GM12878 (cell line): ENCODE measurements at regions not wholly inside any gene's neighbourhood (a gene's known extent, or its start where the extent isn't known, plus 50 kb on each side); places are given as distances from the start of the nearest gene placed in this dataset.

ENCODE experiments used
- ATAC-seq: fragments of 200-7000 bp; cut with Tn5 transposase; 3 replicates; pipeline ENCODE4 v1.9.1; 2020; ENCODE audit warnings: mild to moderate bottlenecking, moderate library complexity
- BruUV-seq: library from RNA; stranded (reverse); fragments of 400-500 nt; replicated peaks from 2 replicates; lab custom pipeline; 2021; lab: Mats Ljungman, UMichigan
- CTCF ChIA-PET: fragments of 300-600 bp; sonication (Branson Sonifier 250); formaldehyde crosslinking; extraction: SDS; loops from one replicate; lab custom pipeline; 2021; ENCODE audit warnings: inconsistent platforms; lab: Yijun Ruan, JAX
- POLR2A ChIA-PET: fragments of 350-600 bp; formaldehyde crosslinking; extraction: SDS; loops from one replicate; lab custom pipeline; 2021; ENCODE audit warnings: inconsistent platforms; lab: Charles Lee
- RAD21 ChIA-PET: fragments of 300-600 bp; sonication (Branson Sonifier 250); formaldehyde crosslinking; loops from one replicate; lab custom pipeline; 2023; ENCODE audit warnings: antibody characterized with exemption; ENCODE audit not compliant: unreplicated experiment; lab: Charles Lee
- SMC1A ChIA-PET: fragments of 300-600 bp; sonication (Branson Sonifier 250); formaldehyde crosslinking; loops from one replicate; lab custom pipeline; 2023; ENCODE audit not compliant: unreplicated experiment, uncharacterized antibody; lab: Charles Lee
- DNase-seq: peaks from one replicate; pipeline ENCODE4 v3.0.0-alpha.2; 2011; ENCODE audit warnings: low read depth, low spot score
- FAIRE-seq: peaks from 3 replicates; lab custom pipeline; 2011; peaks lifted over from hg19 to GRCh38; lab: Jason Lieb, UNC
- H2AFZ ChIP-seq: 2 replicates; pipeline ENCODE4 v1.6.0; 2011; ENCODE audit warnings: low read depth, low read length, control low read depth; ENCODE audit not compliant: control insufficient read depth
- H3K27ac ChIP-seq: 2 replicates; pipeline ENCODE4 v1.5.1; 2011; ENCODE audit warnings: control low read depth; ENCODE audit not compliant: control insufficient read depth, insufficient read depth
- H3K27me3 ChIP-seq, 2 experiments: replicated peaks in 1 of 2; 2 replicates each; pipeline versions ENCODE4 v1.6.0 to v1.6.1; 2011; ENCODE audit warnings: low read length in 1 of 2; ENCODE audit not compliant: control insufficient read depth in 2 of 2, insufficient read depth in 2 of 2
- H3K36me3 ChIP-seq, 2 experiments: 2 replicates each; pipeline ENCODE4 v1.5.1; 2011; ENCODE audit warnings: low read length in 1 of 2; ENCODE audit not compliant: control insufficient read depth in 2 of 2, insufficient read depth in 2 of 2
- H3K4me1 ChIP-seq: 2 replicates; pipeline ENCODE4 v1.6.1; 2011; ENCODE audit warnings: mild to moderate bottlenecking, low read length, moderate library complexity, mixed read lengths; ENCODE audit not compliant: control insufficient read depth, insufficient read depth
- H3K4me2 ChIP-seq: 2 replicates; pipeline ENCODE4 v1.6.0; 2011; ENCODE audit warnings: control low read depth; ENCODE audit not compliant: control insufficient read depth, insufficient read depth
- H3K4me3 ChIP-seq: fragments of 200-600 bp; sonication (generic); 2 replicates; pipeline ENCODE4 v1.5.1; 2016
- H3K79me2 ChIP-seq: 2 replicates; pipeline ENCODE4 v1.6.0; 2011; ENCODE audit warnings: low read length; ENCODE audit not compliant: control insufficient read depth, insufficient read depth
- H3K9ac ChIP-seq: 2 replicates; pipeline ENCODE4 v1.8.0; 2011; ENCODE audit warnings: low read length, control low read depth, mixed read lengths; ENCODE audit not compliant: control insufficient read depth, insufficient read depth
- H3K9me3 ChIP-seq: replicated peaks from 3 replicates; pipeline ENCODE4 v1.5.1; 2011; ENCODE audit warnings: mild to moderate bottlenecking, low read length; ENCODE audit not compliant: control insufficient read depth, insufficient read depth
- H4K20me1 ChIP-seq: 2 replicates; pipeline ENCODE4 v1.6.0; 2011; ENCODE audit not compliant: control insufficient read depth, insufficient read depth
- ASH2L ChIP-seq: fragments of 300-600, 200-600 bp; sonication (generic); IDR thresholded peaks from 2 replicates; pipeline ENCODE4 v1.6.1; 2017; ENCODE audit warnings: low read depth, mild to moderate bottlenecking, borderline replicate concordance
- BCL3 ChIP-seq: IDR thresholded peaks from 2 replicates; pipeline ENCODE4 v1.6.1; 2011; ENCODE audit warnings: borderline replicate concordance, low read depth, mild to moderate bottlenecking, moderate library complexity, low read length; ENCODE audit not compliant: insufficient read depth, poor library complexity, severe bottlenecking
- DPF2 ChIP-seq: fragments of 450-650 bp; IDR thresholded peaks from 2 replicates; pipeline ENCODE4 v1.6.1; 2017; ENCODE audit warnings: mild to moderate bottlenecking
- HCFC1 ChIP-seq: fragments of 150-350 bp; IDR thresholded peaks from 2 replicates; pipeline ENCODE4 v1.6.1; 2014; ENCODE audit warnings: low read length
- JUNB ChIP-seq: IDR thresholded peaks from 2 replicates; pipeline ENCODE4 v1.6.1; 2016; ENCODE audit warnings: antibody characterized with exemption, mild to moderate bottlenecking
- MAX ChIP-seq: IDR thresholded peaks from 2 replicates; pipeline ENCODE4 v1.6.1; 2012; ENCODE audit warnings: low read depth, low read length, improper control_type of control experiment
- MEF2A ChIP-seq: IDR thresholded peaks from 2 replicates; pipeline ENCODE4 v1.6.1; 2011; ENCODE audit warnings: low read depth, mild to moderate bottlenecking, low read length, moderate library complexity; ENCODE audit not compliant: insufficient read depth
- SRF ChIP-seq, 2 experiments: IDR thresholded peaks; 2 replicates each; pipeline ENCODE4 v1.6.1; 2011; ENCODE audit warnings: low read depth in 2 of 2, low read length in 2 of 2, mild to moderate bottlenecking in 1 of 2, moderate library complexity in 1 of 2
- TCF12 ChIP-seq: IDR thresholded peaks from 2 replicates; pipeline ENCODE4 v1.6.1; 2011; ENCODE audit warnings: low read depth, mild to moderate bottlenecking, low read length
- ZBTB33 ChIP-seq: fragments of 450-650 bp; IDR thresholded peaks from 2 replicates; pipeline ENCODE4 v1.6.1; 2017; ENCODE audit warnings: mild to moderate bottlenecking
- WGBS: methylation state at CpG from one replicate; pipeline ENCODE4 v1.1.6; 2016; ENCODE audit warnings: low lambda C conversion rate; ENCODE audit not compliant: insufficient replicate concordance, insufficient coverage; ENCODE audit errors: missing lambda C conversion rate; 5-methylcytosine and 5-hydroxymethylcytosine counted together
- in situ Hi-C: fragments of 300-500 bp; cut with MboI; formaldehyde crosslinking; loops from 9 replicates; pipeline ENCODE4 v1.14.3; 2018; ENCODE audit warnings: mixed read lengths
- intact Hi-C: fragments of 100-400 bp; cut with micrococcal nuclease; formaldehyde crosslinking; loops from one replicate; pipeline ENCODE4 v1.14.2; 2022; ENCODE audit not compliant: unreplicated experiment

- Histone ChIP-seq H3K4me3 (no peak overlapping the region), H3K4me2 (no peak overlapping the region), H3K9ac (no peak overlapping the region), H3K36me3 (no peaks in the 10 kb centered on the region), H3K27ac (no peak overlapping the region), H3K9me3 (no peaks in the 10 kb centered on the region), H3K27me3 (no peaks in the 10 kb centered on the region), H3K79me2 (no peaks in the 10 kb centered on the region), H4K20me1 (no peaks in the 10 kb centered on the region), H2AFZ (no peak overlapping the region), H3K4me1 (no peaks in the 10 kb centered on the region)
- ChIA-PET SMC1A (interaction anchor here (0.6 to 2.1 kb wide), 10 partner anchors 8 to 100 kb away, joined by 3 to 9 read pairs (median 4); no protein-coding TSS in a partner anchor), POLR2A (interaction anchor here (1.3 to 1.4 kb wide), 2 partner anchors 16 to 42 kb away, joined by 3 to 4 read pairs; no protein-coding TSS in a partner anchor), CTCF (interaction anchor here (1.0 to 1.6 kb wide), 6 partner anchors 10 to 451 kb away, joined by 3 to 5 read pairs (median 4); no protein-coding TSS in a partner anchor), RAD21 (interaction anchor here (1.0 to 2.7 kb wide), 5 partner anchors 9 to 100 kb away, joined by 3 to 9 read pairs (median 4); no protein-coding TSS in a partner anchor)
- FAIRE-seq = no peak
- in situ Hi-C loops (no loop called here), intact Hi-C loops (no loop called here)
- DNase-seq = no peak
- WGBS = 11% methylated on average over 3 of the region's 3 CpGs
- peak; percentile 72 for ATAC-seq
- TF ChIP-seq JUNB (peak; percentile 28), DPF2 (0 out of 2 replicates have a peak, but pooled peaks have one; percentile 21), MEF2A (no peak), ASH2L (no peak), TCF12 (no peak)
- BruUV-seq = no TSS peak
Measured at GRCh38 chr11:95605271-95605940, 184.2 kb downstream of the FAM76B start.

- ChIA-PET CTCF (interaction anchor here (0.9 kb wide), 1 partner anchor 10 kb away, joined by 3 read pairs; no protein-coding TSS in a partner anchor), SMC1A (interaction anchor here (0.8 to 1.2 kb wide), 3 partner anchors 18 to 178 kb away, joined by 3 read pairs; no protein-coding TSS in a partner anchor), RAD21 (no interaction called here), POLR2A (no interaction called here)
- Histone ChIP-seq H3K4me1 (no peaks in the 10 kb centered on the region), H3K9me3 (no peaks in the 10 kb centered on the region), H3K27ac (no peak overlapping the region), H3K79me2 (no peaks in the 10 kb centered on the region), H3K4me3 (no peak overlapping the region), H3K27me3 (no peaks in the 10 kb centered on the region), H3K9ac (no peak overlapping the region), H3K36me3 (no peaks in the 10 kb centered on the region), H3K4me2 (no peak overlapping the region), H2AFZ (no peak overlapping the region), H4K20me1 (no peaks in the 10 kb centered on the region)
- no TSS peak for BruUV-seq
- in situ Hi-C loops = no loop called here
- ATAC-seq = no peak
- intact Hi-C loops = no loop called here
- no peak for DNase-seq
- FAIRE-seq = no peak
- 18% methylated on average over 2 of the region's 2 CpGs for WGBS
- TF ChIP-seq HCFC1 (no peak), BCL3 (no peak), ZBTB33 (no peak), MAX (no peak), SRF (IDR thresholded peaks at IDR 0.05; ENCODE audit: low read depth in 2 of 2, low read length in 2 of 2) (no peak)
Measured at GRCh38 chr11:95599959-95600586, 189.5 kb downstream of the FAM76B start.
